Pancreas (tissue), 10 donors: ENCODE measurements at regions not wholly inside any gene's neighbourhood (a gene's known extent, or its start where the extent isn't known, plus 50 kb on each side); places are given as distances from the start of the nearest gene placed in this dataset.
A peak's percentile ranks its signal among the peaks of the same experiment; 100 is the strongest.

Experiments
- ATAC-seq, 4 donors: fragments of 200-7000 bp; cut with Tn5 transposase; one replicate each; pipeline versions ENCODE4 v1.8.0 to v1.9.1; 2020; ENCODE audit warnings: mild to moderate bottlenecking in 4 of 4, moderate library complexity in 4 of 4
- DNase-seq, 6 donors: peaks; one replicate each; pipeline ENCODE4 v3.0.0-alpha.2; 2020
- FAIRE-seq: peaks from 2 replicates; lab custom pipeline; 2012; peaks lifted over from hg19 to GRCh38; lab: Jason Lieb, UNC
- H3K27ac ChIP-seq, 4 donors: fragments of 200-600 bp; sonication (generic); 1 replicate in 3 of 4; 2 replicates in 1 of 4; pipeline versions ENCODE4 v1.5.0 to v1.8.0; 2020
- H3K27me3 ChIP-seq, 4 donors: fragments of 200-600 bp; one replicate each; pipeline ENCODE4 v1.8.0; 2021
- H3K36me3 ChIP-seq, 3 donors: fragments of 200-600 bp; sonication (generic) in 1 of 3; one replicate each; pipeline versions ENCODE4 v1.5.0 to v1.8.0; 2020 to 2021
- H3K4me1 ChIP-seq, 3 donors: fragments of 200-600 bp; one replicate each; pipeline ENCODE4 v1.8.0; 2021
- H3K4me3 ChIP-seq, 4 donors: fragments of 200-600 bp; sonication (generic) in 2 of 4; one replicate each; pipeline versions ENCODE4 v1.5.0 to v1.8.0; 2020 to 2021
- H3K9me3 ChIP-seq, 4 donors: fragments of 200-600 bp; one replicate each; pipeline ENCODE4 v1.8.0; 2021
- CTCF ChIP-seq, 4 donors: fragments of 200-600 bp; sonication (generic) in 3 of 4; IDR thresholded peaks; one replicate each; pipeline versions ENCODE4 v1.5.0 to v1.8.0; 2021; ENCODE audit warnings: antibody characterized with exemption in 4 of 4
- WGBS, 2 donors: extraction: QIAGEN DNeasy Blood & Tissue Kit; methylation state at CpG; one replicate each; pipeline ENCODE4 v1.1.7; 2013; 5-methylcytosine and 5-hydroxymethylcytosine counted together
- intact Hi-C, 3 donors: fragments of 100-400 bp; cut with DNase I; formaldehyde crosslinking; loops; one replicate each; pipeline versions ENCODE4 v1.11.1 to v1.14.2; 2022
- donor health status: healthy with polysubstance abuse.
- donor health status: DM: no; HTN: no; CAD: no; lungs with moderate emphysema.
- donor health status: DM: no; HTN: no; CAD: no.
- donor health status: control.
- donor health status: control.
- donor health status: Bipolar disorder and iron deficiency.
- donor health status: DM: yes; HTN: yes; CAD: no.
- donor health status: DM: no; HTN: no; CAD: no.
- donor health status: DM: no; HTN: no; CAD: no.
- donor health status: DM: yes; HTN: yes; CAD: no.

DNA sequence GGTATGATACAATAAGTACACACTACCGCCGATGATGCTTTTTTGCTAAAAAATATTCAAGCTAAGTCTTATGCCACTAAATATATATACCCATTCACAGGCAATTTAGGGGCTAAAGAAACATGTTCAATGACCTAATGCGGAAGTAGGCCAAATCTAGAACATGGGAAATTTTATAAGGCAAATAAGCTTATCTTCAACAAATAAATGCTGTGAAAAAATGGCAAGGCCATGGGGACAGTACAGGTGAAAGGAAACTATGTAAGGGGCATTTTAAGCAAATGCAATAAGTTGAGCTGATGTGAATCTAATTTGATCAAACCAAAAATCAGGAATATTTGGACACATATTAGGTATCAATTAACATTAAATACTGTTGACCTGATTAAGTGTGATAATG, 339.5 kb upstream of the EDIL3 start:
- 70 to 73% methylated on average over 3 of the region's 3 CpGs for WGBS, 2 donors
- DNase-seq (no peak), ATAC-seq (peak in 3 of 4 donors; percentile 60 to 85 (median 62)), FAIRE-seq (no peak)
- Histone ChIP-seq H3K4me1 (no peaks in the 10 kb centered on the region), H3K36me3 (no peaks in the 10 kb centered on the region), H3K9me3 (no peaks in the 10 kb centered on the region), H3K4me3 (no peak overlapping the region), H3K27ac (no peak overlapping the region), H3K27me3 (no peaks in the 10 kb centered on the region)
- intact Hi-C loops, result no loop called here
- TF ChIP-seq CTCF (IDR thresholded peaks at IDR 0.05), result no peak

- Histone ChIP-seq H3K36me3 (no peaks in the 10 kb centered on the region), H3K4me1 (no peaks in the 10 kb centered on the region), H3K4me3 (no peak overlapping the region), H3K27ac (no peak overlapping the region), H3K9me3 (no peaks in the 10 kb centered on the region), H3K27me3 (no peaks in the 10 kb centered on the region)
- FAIRE-seq (no peak), DNase-seq (no peak), ATAC-seq (no peak)
- WGBS, 2 donors, result 79 to 80% methylated on average over 3 of the region's 3 CpGs
- intact Hi-C loops, result no loop called here
- no peak for TF ChIP-seq CTCF (IDR thresholded peaks at IDR 0.05)
Observed at GRCh38 chr5:84718377-84718776, 333.7 kb upstream of the EDIL3 start.

- H3K36me3 ChIP-seq, result no peaks in the 10 kb centered on the region
- H3K9me3 ChIP-seq, result no peaks in the 10 kb centered on the region
- FAIRE-seq (no peak), ATAC-seq (no peak), DNase-seq (no peak)
- no peaks in the 10 kb centered on the region for H3K4me1 ChIP-seq
- H3K27ac ChIP-seq, result no peak overlapping the region
- H3K4me3 ChIP-seq, result no peak overlapping the region
- no peak for TF ChIP-seq CTCF (IDR thresholded peaks at IDR 0.05)
- H3K27me3 ChIP-seq, result no peaks in the 10 kb centered on the region
- 74 to 86% methylated on average over 3 of the region's 3 CpGs for WGBS, 2 donors
- intact Hi-C loops, result no loop called here
Observed at GRCh38 chr5:84715686-84716085, 331.0 kb upstream of the EDIL3 start.

DNA sequence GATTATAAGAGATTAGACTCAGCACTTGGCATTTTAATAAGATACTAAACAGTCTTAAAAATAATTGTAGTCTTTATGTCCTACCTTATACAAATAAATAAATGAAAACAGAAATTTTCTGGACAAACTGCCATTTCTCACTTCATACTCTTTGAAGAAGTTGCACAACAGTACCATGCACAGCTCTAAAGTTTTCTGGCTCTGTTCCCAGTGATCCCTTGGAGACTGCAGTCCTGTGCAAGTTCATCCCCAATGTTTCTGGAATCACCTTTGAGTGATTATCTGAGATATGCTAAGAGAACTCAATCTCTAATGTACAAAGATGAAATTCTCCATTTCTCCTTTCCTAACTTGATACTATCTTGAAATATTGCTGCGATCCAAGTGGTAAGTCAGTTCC, 330.4 kb upstream of the EDIL3 start:
- TF ChIP-seq CTCF (IDR thresholded peaks at IDR 0.05), result no peak
- H3K36me3 ChIP-seq, result no peaks in the 10 kb centered on the region
- no peak overlapping the region for H3K4me3 ChIP-seq
- no peaks in the 10 kb centered on the region for H3K4me1 ChIP-seq
- H3K9me3 ChIP-seq, result no peaks in the 10 kb centered on the region
- FAIRE-seq (no peak), DNase-seq (no peak), ATAC-seq (no peak)
- intact Hi-C loops, result no loop called here
- no peaks in the 10 kb centered on the region for H3K27me3 ChIP-seq
- no peak overlapping the region for H3K27ac ChIP-seq
- 89 to 91% methylated on average over 1 of the region's 1 CpG for WGBS, 2 donors

DNA sequence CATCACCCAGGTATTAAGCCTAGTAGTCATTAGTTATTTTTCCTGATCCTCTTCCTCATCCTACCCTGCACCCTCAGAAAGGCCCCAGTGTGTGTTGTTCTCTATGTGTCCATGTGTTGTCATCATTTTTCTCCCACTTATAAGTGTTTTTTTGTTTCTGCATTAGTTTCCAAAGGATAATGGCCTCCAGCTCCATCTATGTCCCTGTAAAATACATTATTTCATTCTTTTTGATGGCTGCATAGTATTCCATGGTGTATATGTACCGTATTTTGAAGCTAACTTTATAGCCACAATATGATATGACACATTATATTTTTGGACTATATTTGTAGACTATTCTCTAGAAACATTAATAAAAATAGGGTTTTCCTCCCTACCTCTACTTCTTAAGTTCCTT, 324.4 kb upstream of the EDIL3 start:
- H3K27ac ChIP-seq, result no peak overlapping the region
- no peak for TF ChIP-seq CTCF (IDR thresholded peaks at IDR 0.05)
- no peak for FAIRE-seq
- H3K36me3 ChIP-seq, result no peaks in the 10 kb centered on the region
- H3K4me3 ChIP-seq, result no peak overlapping the region
- H3K9me3 ChIP-seq, result no peaks in the 10 kb centered on the region
- no peaks in the 10 kb centered on the region for H3K4me1 ChIP-seq
- intact Hi-C loops, result no loop called here
- no peak for ATAC-seq
- no peak for DNase-seq
- no peaks in the 10 kb centered on the region for H3K27me3 ChIP-seq
- WGBS, 2 donors, result 92 to 94% methylated on average over 1 of the region's 1 CpG
